HCT116 (cell line): ENCODE measurements at regions not wholly inside any gene's neighbourhood (a gene's known extent, or its start where the extent isn't known, plus 50 kb on each side); places are given as distances from the start of the nearest gene placed in this dataset.

Experiments
- ATAC-seq: fragments of 200-7000 bp; cut with Tn5 transposase; 2 replicates; pipeline ENCODE4 v1.9.1; 2020; ENCODE audit warnings: mild to moderate bottlenecking, moderate library complexity
- BruUV-seq: library from RNA; stranded (reverse); fragments of 400-500 nt; replicated peaks from 2 replicates; lab custom pipeline; 2021; lab: Mats Ljungman, UMichigan
- CTCF ChIA-PET: fragments of 300-600 bp; sonication (Branson Sonifier 250); formaldehyde crosslinking; loops from one replicate; lab custom pipeline; 2021; ENCODE audit warnings: antibody characterized with exemption; lab: Charles Lee
- POLR2A ChIA-PET: fragments of 300-600, 350-600 bp; sonication (Branson Sonifier 250); formaldehyde crosslinking; loops from one replicate; lab custom pipeline; 2021; ENCODE audit warnings: antibody characterized with exemption; lab: Charles Lee
- RAD21 ChIA-PET, 2 experiments: fragments of 300-600 bp; sonication (Branson Sonifier 250); formaldehyde crosslinking; loops; one replicate each; lab custom pipeline; 2023; ENCODE audit warnings: low total read pairs in 2 of 2; ENCODE audit not compliant: uncharacterized antibody in 2 of 2, unreplicated experiment in 2 of 2, low non-redundant PET in 1 of 2; lab: Charles Lee
- DNase-seq: peaks from one replicate; pipeline ENCODE4 v3.0.0-alpha.2; 2010; ENCODE audit warnings: low read depth, low spot score
- H2AFZ ChIP-seq: fragments of 200-600 bp; shearing (Covaris generic), sonication (generic); 2 replicates; pipeline ENCODE4 v1.6.1; 2017; ENCODE audit warnings: low read depth, mixed run types, mixed read lengths, antibody characterized with exemption, low read length; ENCODE audit not compliant: poor library complexity, severe bottlenecking
- H3K27ac ChIP-seq: 2 replicates; pipeline ENCODE4 v1.5.1; 2012; ENCODE audit warnings: low read depth, low read length
- H3K27me3 ChIP-seq: fragments of 200-600 bp; sonication (generic); 2 replicates; pipeline ENCODE4 v1.6.1; 2016; ENCODE audit warnings: mixed run types, low read length, mixed read lengths; ENCODE audit not compliant: insufficient read depth
- H3K36me3 ChIP-seq, 2 experiments: fragments of 200-500 bp in 1 of 2; fragments of 200-600 bp in 1 of 2; sonication (Bioruptor generic) in 1 of 2; sonication (generic) in 1 of 2; 2 replicates each; pipeline versions ENCODE4 v1.5.1 to v1.6.1; 2014 to 2016; ENCODE audit warnings: low read length in 2 of 2, inconsistent platforms in 1 of 2, mixed read lengths in 1 of 2, mixed run types in 1 of 2; ENCODE audit not compliant: insufficient read depth in 2 of 2, control insufficient read depth in 1 of 2
- H3K4me1 ChIP-seq, 2 experiments: fragments of 200-600 bp in 1 of 2; sonication (generic) in 1 of 2; 2 replicates each; pipeline versions ENCODE4 v1.5.1 to v1.6.1; 2012 to 2017; ENCODE audit warnings: low read length in 2 of 2, inconsistent platforms in 1 of 2, mild to moderate bottlenecking in 1 of 2, mixed read lengths in 1 of 2, mixed run types in 1 of 2, moderate library complexity in 1 of 2; ENCODE audit not compliant: insufficient read depth in 2 of 2, control insufficient read depth in 1 of 2
- H3K4me2 ChIP-seq: fragments of 200-600 bp; sonication (generic); 2 replicates; pipeline ENCODE4 v1.6.1; 2017; ENCODE audit warnings: mixed run types, low read length, mixed read lengths
- H3K4me3 ChIP-seq, 2 experiments: fragments of 200-600 bp in 1 of 2; sonication (generic) in 1 of 2; replicated peaks in 1 of 2; 2 replicates each; pipeline ENCODE4 v1.5.1; 2011 to 2016; ENCODE audit warnings: low read length in 2 of 2, control low read depth in 1 of 2, low read depth in 1 of 2, mild to moderate bottlenecking in 1 of 2, mixed read lengths in 1 of 2, mixed run types in 1 of 2
- H3K79me2 ChIP-seq: fragments of 200-600 bp; sonication (generic); 2 replicates; pipeline ENCODE4 v1.6.1; 2017; ENCODE audit warnings: mild to moderate bottlenecking, mixed run types, low read length, moderate library complexity, mixed read lengths; ENCODE audit not compliant: insufficient read depth
- H3K9ac ChIP-seq: fragments of 200-600 bp; sonication (generic); 2 replicates; pipeline ENCODE4 v1.6.1; 2016; ENCODE audit warnings: low read length, mixed read lengths
- H3K9me2 ChIP-seq: fragments of 200-600 bp; sonication (generic), shearing (Covaris generic); 2 replicates; pipeline ENCODE4 v1.6.1; 2017; ENCODE audit warnings: mixed run types, mild to moderate bottlenecking, moderate library complexity; ENCODE audit not compliant: insufficient read depth
- H3K9me3 ChIP-seq, 2 experiments: fragments of 200-500 bp in 1 of 2; fragments of 200-600 bp in 1 of 2; sonication (Bioruptor generic) in 1 of 2; sonication (generic) in 1 of 2; 2 replicates each; pipeline ENCODE4 v1.6.1; 2014 to 2017; ENCODE audit warnings: low read length in 2 of 2, mixed read lengths in 2 of 2, inconsistent platforms in 1 of 2, low read depth in 1 of 2, mild to moderate bottlenecking in 1 of 2, mixed run types in 1 of 2, moderate library complexity in 1 of 2; ENCODE audit not compliant: control insufficient read depth in 1 of 2, insufficient read depth in 1 of 2
- H4K20me1 ChIP-seq: fragments of 200-600 bp; sonication (generic), shearing (Covaris generic); 2 replicates; pipeline ENCODE4 v1.6.1; 2017; ENCODE audit warnings: mixed run types, mild to moderate bottlenecking, moderate library complexity; ENCODE audit not compliant: insufficient read depth
- ATF3 ChIP-seq: IDR thresholded peaks from 2 replicates; pipeline ENCODE4 v1.6.1; 2012
- CEBPB ChIP-seq: IDR thresholded peaks from 2 replicates; pipeline ENCODE4 v1.6.1; 2012; ENCODE audit warnings: low read depth
- EZH2 ChIP-seq: fragments of 200-600 bp; sonication (generic); IDR thresholded peaks from 2 replicates; pipeline ENCODE4 v1.6.1; 2017; ENCODE audit warnings: antibody characterized with exemption, mixed run types
- EZH2phosphoT487 ChIP-seq: fragments of 200-600 bp; IDR thresholded peaks from 2 replicates; pipeline ENCODE4 v1.6.1; 2018; ENCODE audit warnings: antibody characterized with exemption, borderline replicate concordance
- FOSL1 ChIP-seq: IDR thresholded peaks from 2 replicates; pipeline ENCODE4 v1.6.1; 2012; ENCODE audit warnings: low read depth
- JUND ChIP-seq: IDR thresholded peaks from 2 replicates; pipeline ENCODE4 v1.6.1; 2012
- MAX ChIP-seq: IDR thresholded peaks from 2 replicates; pipeline ENCODE4 v1.6.1; 2012
- POLR2A ChIP-seq: IDR thresholded peaks from 2 replicates; pipeline ENCODE4 v1.7.0; 2011; ENCODE audit warnings: borderline replicate concordance; ENCODE audit not compliant: insufficient read depth, insufficient read length; ENCODE audit errors: extremely low read depth
- POLR2AphosphoS5 ChIP-seq: IDR thresholded peaks from 2 replicates; pipeline ENCODE4 v1.6.1; 2011; ENCODE audit warnings: mild to moderate bottlenecking, low read depth, low read length, moderate library complexity
- RAD21 ChIP-seq: IDR thresholded peaks from 2 replicates; pipeline ENCODE4 v1.6.1; 2012; ENCODE audit warnings: low read depth, mild to moderate bottlenecking
- REST ChIP-seq: IDR thresholded peaks from 2 replicates; pipeline ENCODE4 v1.6.1; 2012; ENCODE audit warnings: low read depth
- SIN3A ChIP-seq: IDR thresholded peaks from 2 replicates; pipeline ENCODE4 v1.6.1; 2012; ENCODE audit warnings: low read depth
- SRF ChIP-seq: IDR thresholded peaks from 2 replicates; pipeline ENCODE4 v1.6.1; 2012; ENCODE audit warnings: low read depth
- TCF7L2 ChIP-seq: IDR thresholded peaks from 2 replicates; pipeline ENCODE4 v1.7.0; 2011; ENCODE audit warnings: borderline replicate concordance, inconsistent platforms; ENCODE audit not compliant: insufficient read depth, insufficient read length; ENCODE audit errors: extremely low read depth
- YY1 ChIP-seq: IDR thresholded peaks from 2 replicates; pipeline ENCODE4 v1.6.1; 2011; ENCODE audit warnings: low read length, low read depth, moderate library complexity, mild to moderate bottlenecking; ENCODE audit not compliant: insufficient replicate concordance; ENCODE audit errors: extremely low read depth
- intact Hi-C: fragments of 100-400 bp; cut with micrococcal nuclease; formaldehyde crosslinking; loops from 2 replicates; pipeline ENCODE4 v1.10.0; 2022

- Histone ChIP-seq H3K27ac (no peak overlapping the region), H3K27me3 (peaks cover 18% of the 10 kb centered on the region), H3K4me3 (no peak overlapping the region), H3K4me2 (no peak overlapping the region), H3K36me3 (no peaks in the 10 kb centered on the region), H3K4me1 (no peaks in the 10 kb centered on the region), H4K20me1 (no peaks in the 10 kb centered on the region), H2AFZ (no peak overlapping the region), H3K9me2 (no peaks in the 10 kb centered on the region), H3K9me3 (no peaks in the 10 kb centered on the region), H3K9ac (no peak overlapping the region), H3K79me2 (no peaks in the 10 kb centered on the region)
- intact Hi-C loops: no loop called here
- TF ChIP-seq MAX (no peak), YY1 (no peak), ATF3 (no peak), CEBPB (no peak), RAD21 (no peak), POLR2A (no peak), JUND (no peak), TCF7L2 (no peak)
- ChIA-PET CTCF (no interaction called here), RAD21 (no interaction called here), POLR2A (no interaction called here)
- ATAC-seq: no peak
- BruUV-seq: no TSS peak
- no peak for DNase-seq
Observed at GRCh38 chr12:97758194-97758501, 295.5 kb downstream of the RMST start.

- H3K9me3 ChIP-seq: no peaks in the 10 kb centered on the region
- no peak overlapping the region for H3K9ac ChIP-seq
- DNase-seq: no peak
- POLR2A ChIA-PET: no interaction called here
- CTCF ChIA-PET: no interaction called here
- no peaks in the 10 kb centered on the region for H3K36me3 ChIP-seq
- H3K27ac ChIP-seq: no peak overlapping the region
- H4K20me1 ChIP-seq: no peaks in the 10 kb centered on the region
- H3K27me3 ChIP-seq: peaks cover 18% of the 10 kb centered on the region
- no peaks in the 10 kb centered on the region for H3K9me2 ChIP-seq
- RAD21 ChIA-PET: no interaction called here
- no peak overlapping the region for H2AFZ ChIP-seq
- H3K4me2 ChIP-seq: no peak overlapping the region
- no TSS peak for BruUV-seq
- no peak for ATAC-seq
- H3K4me1 ChIP-seq: no peaks in the 10 kb centered on the region
- intact Hi-C loops: no loop called here
- H3K79me2 ChIP-seq: no peaks in the 10 kb centered on the region
- H3K4me3 ChIP-seq: no peak overlapping the region
- TF ChIP-seq SIN3A (no peak), EZH2 (no peak), POLR2A (no peak), REST (no peak), FOSL1 (no peak), SRF (no peak), YY1 (no peak), POLR2AphosphoS5 (no peak), EZH2phosphoT487 (no peak)
Observed at GRCh38 chr12:97758586-97758985, 296.0 kb downstream of the RMST start.
